Neural progenitor cell (in vitro differentiated cells): ENCODE measurements at regions not wholly inside any gene's neighbourhood (a gene's known extent, or its start where the extent isn't known, plus 50 kb on each side); places are given as distances from the start of the nearest gene placed in this dataset.

Source experiments
- CTCF ChIP-seq: fragments of 200-600 bp; sonication (generic); IDR thresholded peaks from 2 replicates; pipeline ENCODE4 v1.5.1; 2017; ENCODE audit warnings: antibody characterized with exemption, mild to moderate bottlenecking
- EZH2 ChIP-seq: fragments of 200-600 bp; sonication (generic); IDR thresholded peaks from 2 replicates; pipeline ENCODE4 v1.6.1; 2017; ENCODE audit warnings: antibody characterized with exemption, mild to moderate bottlenecking, moderate library complexity

- TF ChIP-seq CTCF (no peak), EZH2 (no peak)
These were observed 260.8 kb downstream of the MIAT start for GRCh38 chr22:26918226-26918625.
